Skeletal muscle tissue (tissue), 3 donors: ENCODE measurements at regions not wholly inside any gene's neighbourhood (a gene's known extent, or its start where the extent isn't known, plus 50 kb on each side); places are given as distances from the start of the nearest gene placed in this dataset.

ENCODE experiments used
- H3K27ac ChIP-seq: one replicate; pipeline ENCODE4 v1.7.0; 2013; ENCODE audit warnings: mild to moderate bottlenecking, low read depth, low read length, inconsistent platforms
- H3K27me3 ChIP-seq, 3 donors: one replicate each; pipeline ENCODE4 v1.7.0; 2013; ENCODE audit warnings: low read length in 3 of 3; ENCODE audit not compliant: control insufficient read depth in 3 of 3, insufficient read depth in 3 of 3
- H3K36me3 ChIP-seq, 3 donors: one replicate each; pipeline ENCODE4 v1.7.0; 2013; ENCODE audit warnings: low read length in 3 of 3; ENCODE audit not compliant: control insufficient read depth in 3 of 3, insufficient read depth in 3 of 3
- H3K4me1 ChIP-seq, 3 donors: one replicate each; pipeline ENCODE4 v1.7.0; 2013; ENCODE audit warnings: low read length in 3 of 3, mild to moderate bottlenecking in 3 of 3; ENCODE audit not compliant: control insufficient read depth in 3 of 3, insufficient read depth in 3 of 3
- H3K4me3 ChIP-seq, 3 donors: one replicate each; pipeline ENCODE4 v1.7.0; 2013; ENCODE audit warnings: low read length in 3 of 3
- H3K9ac ChIP-seq, 3 donors: one replicate each; pipeline ENCODE4 v1.7.0; 2013; ENCODE audit warnings: low read length in 3 of 3, mild to moderate bottlenecking in 3 of 3, moderate library complexity in 2 of 3, low read depth in 1 of 3
- H3K9me3 ChIP-seq, 3 donors: one replicate each; pipeline ENCODE4 v1.7.0; 2013; ENCODE audit warnings: low read length in 3 of 3; ENCODE audit not compliant: control insufficient read depth in 3 of 3
- donor health status: Osteomylitis.

DNA sequence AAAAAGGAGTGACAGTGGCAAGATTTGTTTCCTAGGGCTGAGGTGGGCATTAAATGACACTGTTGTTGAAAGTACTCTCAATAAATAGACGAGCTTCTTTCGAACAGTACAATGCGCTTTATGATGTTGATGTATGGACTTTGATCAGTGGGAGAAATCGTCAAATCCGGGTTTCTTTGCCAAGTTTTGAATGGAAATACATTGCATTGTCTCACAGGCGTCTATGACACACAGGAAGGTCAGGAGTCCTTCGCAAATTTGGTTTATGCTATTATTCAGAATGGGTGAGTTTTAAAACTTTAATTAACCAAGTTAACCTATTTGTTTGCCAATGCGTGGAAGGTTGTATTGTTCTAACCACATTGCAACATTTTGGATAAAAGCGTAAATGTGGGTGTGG, 547.3 kb upstream of the SLC35B3 start:
- no peak overlapping the region for H3K9ac ChIP-seq
- no peaks in the 10 kb centered on the region for H3K4me1 ChIP-seq
- H3K27me3 ChIP-seq = peaks cover 0 to 7% (median 0%) of the 10 kb centered on the region in 3 donors
- H3K9me3 ChIP-seq = no peaks in the 10 kb centered on the region
- no peaks in the 10 kb centered on the region for H3K36me3 ChIP-seq
- H3K27ac ChIP-seq = no peak overlapping the region
- no peak overlapping the region for H3K4me3 ChIP-seq

DNA sequence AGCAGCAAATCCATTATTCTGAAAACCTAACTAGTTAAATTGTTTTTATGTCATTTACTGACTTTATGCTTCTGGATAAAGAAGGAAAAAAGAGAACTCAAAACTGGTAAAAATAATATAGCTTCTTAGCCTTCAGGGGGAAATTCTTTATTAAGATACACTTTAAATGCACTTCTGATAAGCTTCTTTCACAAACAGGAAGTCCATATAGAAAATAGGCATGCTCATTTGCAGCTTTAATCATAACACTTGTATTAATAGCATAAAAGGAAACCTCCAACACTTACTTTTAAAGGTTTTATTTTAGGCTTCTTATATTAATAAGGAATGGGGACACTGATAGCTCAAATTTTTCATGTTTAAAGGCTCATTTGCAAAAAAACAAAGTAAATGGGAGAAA, 538.0 kb upstream of the SLC35B3 start:
- Histone ChIP-seq H3K27ac (no peak overlapping the region), H3K9ac (no peak overlapping the region), H3K4me3 (no peak overlapping the region), H3K9me3 (no peaks in the 10 kb centered on the region), H3K36me3 (no peaks in the 10 kb centered on the region), H3K4me1 (no peaks in the 10 kb centered on the region), H3K27me3 (no peaks in the 10 kb centered on the region)

DNA sequence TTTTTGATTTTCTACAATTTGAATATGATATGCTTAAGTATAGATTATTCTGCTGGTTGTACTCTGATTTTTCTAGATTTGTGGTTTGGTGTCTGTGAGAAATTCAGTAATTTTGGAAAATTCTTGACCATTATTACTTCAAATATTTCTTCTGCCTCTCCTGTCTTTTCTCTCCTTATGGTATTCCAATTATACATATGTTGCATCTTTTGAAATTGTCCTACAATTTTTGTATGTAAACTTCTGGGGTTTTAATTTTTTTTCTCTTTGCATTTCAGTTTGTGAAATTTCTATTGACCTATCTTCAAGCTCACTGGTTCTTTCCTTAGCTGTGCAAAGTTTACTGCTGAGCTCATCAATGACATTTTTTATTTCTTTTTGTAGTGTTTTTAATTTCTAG, 534.4 kb upstream of the SLC35B3 start:
- Histone ChIP-seq H3K27ac (no peak overlapping the region), H3K36me3 (no peaks in the 10 kb centered on the region), H3K9ac (no peak overlapping the region), H3K4me1 (no peaks in the 10 kb centered on the region), H3K4me3 (no peak overlapping the region), H3K9me3 (no peaks in the 10 kb centered on the region), H3K27me3 (no peaks in the 10 kb centered on the region)

DNA sequence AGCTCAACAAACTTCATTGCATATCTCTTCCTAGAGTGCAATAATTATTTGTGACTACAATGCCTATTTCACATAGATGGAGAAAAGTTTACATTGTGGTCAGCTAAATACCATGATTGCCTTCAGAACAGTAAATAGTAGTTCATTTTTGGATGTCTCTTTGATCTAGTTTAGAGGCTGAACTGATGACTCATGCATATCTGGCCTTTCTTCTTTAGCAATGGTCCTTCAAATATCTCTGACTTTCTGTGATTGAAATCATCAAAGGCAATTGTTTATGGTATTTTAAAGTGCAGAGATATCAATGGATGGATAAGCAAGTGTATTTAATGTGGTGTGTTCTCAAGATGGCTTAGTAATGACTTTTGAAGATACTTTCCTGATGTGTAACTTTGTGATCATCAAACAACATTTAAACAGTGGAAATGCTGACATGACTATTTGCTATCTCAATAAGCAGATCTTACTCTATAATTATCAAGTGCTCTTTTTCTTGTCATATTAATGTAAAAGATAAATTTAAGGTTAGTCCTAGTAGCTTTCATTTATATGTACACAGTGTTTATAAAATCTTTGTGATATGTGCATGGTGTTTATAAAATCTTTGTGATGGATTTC, 523.7 kb upstream of the SLC35B3 start:
- no peaks in the 10 kb centered on the region for H3K36me3 ChIP-seq
- no peak overlapping the region for H3K27ac ChIP-seq
- no peaks in the 10 kb centered on the region for H3K4me1 ChIP-seq
- H3K9me3 ChIP-seq = no peaks in the 10 kb centered on the region
- H3K9ac ChIP-seq = no peak overlapping the region
- no peak overlapping the region for H3K4me3 ChIP-seq
- no peaks in the 10 kb centered on the region for H3K27me3 ChIP-seq

DNA sequence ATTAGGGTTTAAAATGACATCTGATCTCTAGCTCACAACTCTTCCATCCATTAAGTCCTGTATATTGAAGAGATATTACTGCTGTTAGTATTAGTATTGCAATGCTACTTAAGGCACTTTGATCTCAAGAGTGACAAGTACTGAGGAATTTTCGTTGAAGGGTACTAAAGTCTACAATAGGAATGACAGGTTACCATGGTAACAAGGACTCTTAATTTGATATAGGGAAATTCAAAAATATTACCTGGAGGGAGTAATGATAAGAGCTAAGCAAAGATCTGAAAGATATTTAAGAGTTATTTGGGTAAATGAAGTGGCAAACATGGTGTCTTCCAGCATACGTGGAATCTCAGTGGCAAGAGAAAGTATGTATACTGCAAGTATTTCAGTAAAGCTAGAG, 518.0 kb upstream of the SLC35B3 start:
- Histone ChIP-seq H3K9me3 (no peaks in the 10 kb centered on the region), H3K4me1 (no peaks in the 10 kb centered on the region), H3K9ac (no peak overlapping the region), H3K27ac (no peak overlapping the region), H3K36me3 (no peaks in the 10 kb centered on the region), H3K4me3 (no peak overlapping the region), H3K27me3 (peaks cover 0 to 4% (median 0%) of the 10 kb centered on the region in 3 donors)

DNA sequence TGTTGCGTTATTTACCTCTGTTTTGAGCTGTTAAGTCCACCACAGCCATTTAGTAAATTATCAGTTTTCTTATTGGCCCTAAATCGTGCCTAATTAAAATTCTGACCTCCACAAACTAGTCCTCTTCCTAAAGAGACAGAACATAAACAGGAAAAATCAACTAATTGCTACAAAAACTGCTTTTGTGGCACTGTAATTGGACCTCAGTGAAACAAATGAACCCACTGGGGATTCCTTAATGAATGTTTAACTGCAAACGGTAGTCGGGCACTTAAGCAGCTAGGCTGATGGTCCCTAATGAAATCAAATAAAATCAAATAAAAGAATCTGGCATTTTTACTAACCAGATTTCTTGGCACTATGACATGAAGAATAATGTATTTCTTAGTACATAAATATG, 513.4 kb upstream of the SLC35B3 start:
- Histone ChIP-seq H3K36me3 (no peaks in the 10 kb centered on the region), H3K4me3 (no peak overlapping the region), H3K9ac (no peak overlapping the region), H3K4me1 (no peaks in the 10 kb centered on the region), H3K27ac (no peak overlapping the region), H3K27me3 (peaks cover 0 to 4% (median 0%) of the 10 kb centered on the region in 3 donors), H3K9me3 (no peaks in the 10 kb centered on the region)

DNA sequence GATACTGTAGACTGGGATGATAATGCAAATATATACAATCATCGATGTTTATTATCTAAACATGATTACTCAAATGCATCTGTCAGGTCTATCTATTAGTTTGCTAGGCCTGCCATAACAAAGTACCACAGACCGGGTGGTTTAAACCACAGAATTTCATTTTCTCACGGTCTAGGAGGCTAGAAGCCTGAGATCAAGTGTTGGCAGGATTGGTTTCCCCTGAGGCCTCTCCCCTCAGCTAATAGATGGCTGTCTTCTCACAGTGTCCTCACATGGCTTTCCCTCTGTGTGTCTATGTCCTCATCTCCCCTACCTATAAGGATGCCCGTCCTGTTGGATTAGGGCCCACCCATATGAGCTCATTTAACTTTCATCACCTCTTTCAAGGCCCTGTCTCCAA, 512.6 kb upstream of the SLC35B3 start:
- Histone ChIP-seq H3K9me3 (no peaks in the 10 kb centered on the region), H3K4me1 (no peaks in the 10 kb centered on the region), H3K36me3 (no peaks in the 10 kb centered on the region), H3K27me3 (no peaks in the 10 kb centered on the region), H3K27ac (no peak overlapping the region), H3K4me3 (no peak overlapping the region), H3K9ac (no peak overlapping the region)

DNA sequence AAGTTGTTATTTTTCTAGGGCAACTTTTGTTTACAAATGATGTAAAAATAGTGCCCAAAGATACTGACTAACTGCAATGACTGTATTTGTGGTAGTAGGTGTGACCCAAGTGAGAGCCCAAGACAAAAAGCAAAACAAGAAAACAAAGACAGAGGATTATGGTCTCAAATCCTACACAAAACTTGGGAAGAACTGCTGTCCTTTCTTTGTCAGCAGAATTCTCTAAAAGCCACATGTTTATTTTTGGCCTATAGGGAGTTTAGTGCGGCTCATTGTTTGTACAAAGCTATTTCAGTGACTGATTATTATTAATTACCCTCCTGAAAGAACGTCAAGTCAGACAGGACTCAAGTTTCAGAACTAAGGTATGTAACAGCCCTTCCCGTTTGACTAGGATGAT, 509.2 kb upstream of the SLC35B3 start:
- H3K27ac ChIP-seq = no peak overlapping the region
- no peaks in the 10 kb centered on the region for H3K27me3 ChIP-seq
- no peaks in the 10 kb centered on the region for H3K36me3 ChIP-seq
- H3K4me1 ChIP-seq = no peaks in the 10 kb centered on the region
- no peaks in the 10 kb centered on the region for H3K9me3 ChIP-seq
- no peak overlapping the region for H3K4me3 ChIP-seq
- no peak overlapping the region for H3K9ac ChIP-seq

DNA sequence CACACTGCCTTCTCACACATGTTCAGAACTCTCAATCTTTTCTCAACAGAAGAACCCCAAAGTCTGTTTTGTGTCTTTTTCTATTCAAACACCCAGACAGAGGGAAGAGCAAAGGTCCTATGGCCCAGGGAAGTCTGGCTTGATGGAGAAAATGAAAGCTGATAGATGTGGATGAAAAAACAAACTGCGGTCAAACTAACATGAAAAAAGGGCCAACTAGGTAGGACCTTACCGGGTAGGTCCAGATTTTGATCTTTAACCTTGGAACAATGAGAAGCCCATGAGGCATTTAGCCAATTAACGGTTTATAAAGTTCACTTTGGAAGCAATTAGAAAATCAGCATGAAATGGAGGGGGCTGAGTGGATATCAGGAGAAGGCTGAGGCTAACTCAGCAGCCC, 507.7 kb upstream of the SLC35B3 start:
- Histone ChIP-seq H3K4me1 (no peaks in the 10 kb centered on the region), H3K9me3 (no peaks in the 10 kb centered on the region), H3K36me3 (no peaks in the 10 kb centered on the region), H3K9ac (no peak overlapping the region), H3K27ac (no peak overlapping the region), H3K27me3 (no peaks in the 10 kb centered on the region), H3K4me3 (no peak overlapping the region)

DNA sequence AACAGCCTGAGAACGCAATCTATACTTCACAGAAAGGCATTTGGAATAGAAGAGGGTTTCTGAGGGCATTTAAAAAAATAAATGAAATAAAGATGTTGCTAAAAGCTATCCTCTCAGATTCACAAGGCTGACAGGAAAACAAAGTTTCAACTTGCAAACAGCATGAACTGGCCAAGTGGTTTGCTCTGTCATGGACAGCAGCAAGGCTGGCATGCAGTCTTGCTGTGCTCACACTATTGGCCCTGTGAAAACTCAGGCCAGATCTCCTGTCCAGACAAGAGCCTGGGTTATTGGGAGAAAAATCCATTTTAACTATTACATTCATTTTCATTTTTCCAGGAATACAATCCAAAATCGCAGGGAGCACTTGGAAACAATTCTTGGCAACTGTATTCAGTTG, 506.2 kb upstream of the SLC35B3 start:
- Histone ChIP-seq H3K27me3 (no peaks in the 10 kb centered on the region), H3K9me3 (no peaks in the 10 kb centered on the region), H3K4me1 (no peaks in the 10 kb centered on the region)

DNA sequence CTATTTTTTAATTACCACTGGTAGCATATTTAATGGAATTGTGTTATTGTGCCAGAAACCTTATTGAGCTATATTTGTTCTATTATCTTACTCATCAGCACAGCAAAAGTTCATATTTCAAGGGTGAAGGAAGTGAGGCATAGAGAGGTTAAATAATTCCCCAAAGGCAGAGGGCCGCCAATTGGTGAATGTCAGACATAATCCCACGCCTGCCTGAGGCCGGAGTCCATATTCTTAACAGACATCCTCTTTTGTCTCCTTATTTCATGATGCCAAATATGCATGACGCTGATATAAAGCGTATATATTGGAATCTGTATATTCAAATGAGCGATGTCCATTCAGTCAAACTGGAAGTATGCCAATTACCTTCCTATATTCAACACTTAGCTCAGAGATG, 505.0 kb upstream of the SLC35B3 start:
- Histone ChIP-seq H3K4me1 (no peaks in the 10 kb centered on the region), H3K27ac (no peak overlapping the region), H3K9me3 (no peaks in the 10 kb centered on the region), H3K4me3 (no peak overlapping the region), H3K9ac (no peak overlapping the region), H3K36me3 (no peaks in the 10 kb centered on the region), H3K27me3 (no peaks in the 10 kb centered on the region)

More for the DNA sequence above, 506.2 kb upstream of the SLC35B3 start:
- Histone ChIP-seq H3K36me3 (no peaks in the 10 kb centered on the region), H3K27ac (no peak overlapping the region), H3K9ac (no peak overlapping the region), H3K4me3 (no peak overlapping the region)
